ENCODE measurements at regions not wholly inside any gene's neighbourhood (a gene's known extent, or its start where the extent isn't known, plus 50 kb on each side); places are given as distances from the start of the nearest gene placed in this dataset.

GRCh38 chr10:81095238-81095637, 557.5 kb downstream of the SH2D4B start:
- no peaks in the 10 kb centered on the region for H3K9me3 ChIP-seq
- no peaks in the 10 kb centered on the region for H3K4me1 ChIP-seq
- no peaks in the 10 kb centered on the region for H3K36me3 ChIP-seq
- no peak overlapping the region for H3K4me3 ChIP-seq
- no peaks in the 10 kb centered on the region for H3K27me3 ChIP-seq
- TF ChIP-seq CTCF (IDR thresholded peaks at IDR 0.05 in 4 of 5, conservative IDR thresholded peaks at IDR 0.05 in 1 of 5) (no peak), POLR2A (IDR thresholded peaks at IDR 0.05) (no peak)
- in situ Hi-C loops (cut with MboI; ENCODE audit: low sequenced_read_pairs in 4 of 4) (no loop called here), intact Hi-C loops (cut with DNase I; ENCODE audit: low total_unique reads) (no loop called here)
- ATAC-seq (no peak), DNase-seq (no peak)
- no peak overlapping the region for H3K27ac ChIP-seq

- in situ Hi-C loops (cut with MboI; ENCODE audit: low sequenced_read_pairs in 4 of 4) (no loop called here), intact Hi-C loops (cut with DNase I; ENCODE audit: low total_unique reads) (no loop called here)
- Histone ChIP-seq H3K36me3 (no peaks in the 10 kb centered on the region), H3K27me3 (no peaks in the 10 kb centered on the region), H3K4me3 (no peak overlapping the region), H3K9me3 (no peaks in the 10 kb centered on the region), H3K27ac (no peak overlapping the region), H3K4me1 (no peaks in the 10 kb centered on the region)
- ATAC-seq, result no peak
- no peak for DNase-seq
- TF ChIP-seq CTCF (IDR thresholded peaks at IDR 0.05 in 4 of 5, conservative IDR thresholded peaks at IDR 0.05 in 1 of 5), result no peak
- TF ChIP-seq POLR2A (IDR thresholded peaks at IDR 0.05), result no peak
These were observed 558.9 kb downstream of the SH2D4B start for GRCh38 chr10:81096558-81096957.

DNA sequence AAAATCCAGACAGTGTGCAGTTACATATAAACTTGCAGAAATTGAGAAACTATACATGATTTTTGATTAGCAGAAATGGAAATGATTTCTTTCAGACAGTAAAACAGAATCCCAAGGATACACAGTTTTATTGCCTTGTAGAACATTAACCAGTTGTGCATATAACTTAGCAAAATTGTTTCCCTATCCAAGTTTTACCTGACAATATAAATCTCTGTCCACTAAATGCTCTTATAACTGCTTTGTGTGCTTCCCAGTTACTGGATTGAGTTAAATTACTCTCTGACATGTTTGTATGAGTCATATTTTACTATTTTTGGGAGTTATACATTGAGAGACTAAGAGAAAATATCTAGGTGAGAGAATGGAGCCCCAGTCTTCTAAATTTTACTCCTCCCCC, 563.4 kb downstream of the SH2D4B start:
- no peaks in the 10 kb centered on the region for H3K27me3 ChIP-seq
- no peaks in the 10 kb centered on the region for H3K36me3 ChIP-seq
- no peak overlapping the region for H3K27ac ChIP-seq
- H3K4me1 ChIP-seq, result no peaks in the 10 kb centered on the region
- no peak overlapping the region for H3K4me3 ChIP-seq
- ATAC-seq (no peak), DNase-seq (no peak)
- no peaks in the 10 kb centered on the region for H3K9me3 ChIP-seq
- in situ Hi-C loops (cut with MboI; ENCODE audit: low sequenced_read_pairs in 4 of 4) (no loop called here), intact Hi-C loops (cut with DNase I; ENCODE audit: low total_unique reads) (no loop called here)
- no peak for TF ChIP-seq POLR2A (IDR thresholded peaks at IDR 0.05)
- no peak for TF ChIP-seq CTCF (IDR thresholded peaks at IDR 0.05 in 4 of 5, conservative IDR thresholded peaks at IDR 0.05 in 1 of 5)

DNA sequence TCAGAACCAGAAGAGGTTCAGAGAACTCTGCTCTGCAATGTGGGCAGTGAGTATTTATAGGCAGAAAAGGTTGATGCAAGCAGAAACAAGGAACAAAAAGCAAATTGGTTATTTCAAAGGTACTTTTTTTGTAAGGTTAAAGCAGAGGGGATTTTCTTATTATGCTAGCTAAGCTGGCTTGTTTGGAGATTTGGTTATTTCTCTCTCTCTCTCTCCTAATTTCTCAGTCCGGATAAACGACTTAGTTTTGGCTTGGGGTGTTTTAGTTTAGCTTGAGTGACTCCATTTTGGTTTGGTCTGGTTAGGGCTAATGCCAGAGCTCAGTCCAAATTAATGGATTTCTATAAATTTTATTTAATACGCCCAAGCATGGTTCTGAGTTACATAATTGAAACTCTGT, 566.8 kb downstream of the SH2D4B start:
- H3K27ac ChIP-seq, result no peak overlapping the region
- ATAC-seq (no peak), DNase-seq (no peak)
- TF ChIP-seq CTCF (IDR thresholded peaks at IDR 0.05 in 4 of 5, conservative IDR thresholded peaks at IDR 0.05 in 1 of 5) (no peak), POLR2A (IDR thresholded peaks at IDR 0.05) (no peak)
- intact Hi-C loops (cut with DNase I; ENCODE audit: low total_unique reads) (no loop called here), in situ Hi-C loops (cut with MboI; ENCODE audit: low sequenced_read_pairs in 4 of 4) (no loop called here)
- H3K27me3 ChIP-seq, result no peaks in the 10 kb centered on the region
- H3K4me1 ChIP-seq, result no peaks in the 10 kb centered on the region
- no peaks in the 10 kb centered on the region for H3K9me3 ChIP-seq
- no peak overlapping the region for H3K4me3 ChIP-seq
- H3K36me3 ChIP-seq, result no peaks in the 10 kb centered on the region

- H3K27ac ChIP-seq, result no peak overlapping the region
- no peaks in the 10 kb centered on the region for H3K9me3 ChIP-seq
- DNase-seq, result no peak
- no peaks in the 10 kb centered on the region for H3K36me3 ChIP-seq
- TF ChIP-seq CTCF (IDR thresholded peaks at IDR 0.05 in 4 of 5, conservative IDR thresholded peaks at IDR 0.05 in 1 of 5), result no peak
- no peak for TF ChIP-seq POLR2A (IDR thresholded peaks at IDR 0.05)
- in situ Hi-C loops (cut with MboI; ENCODE audit: low sequenced_read_pairs in 4 of 4) (no loop called here), intact Hi-C loops (cut with DNase I; ENCODE audit: low total_unique reads) (no loop called here)
- no peak for ATAC-seq
- H3K27me3 ChIP-seq, result no peaks in the 10 kb centered on the region
- no peaks in the 10 kb centered on the region for H3K4me1 ChIP-seq
- no peak overlapping the region for H3K4me3 ChIP-seq
These were observed 571.0 kb downstream of the SH2D4B start for GRCh38 chr10:81108516-81109199.
